WTC11 (cell line): ENCODE measurements at regions not wholly inside any gene's neighbourhood (a gene's known extent, or its start where the extent isn't known, plus 50 kb on each side); places are given as distances from the start of the nearest gene placed in this dataset.

Source experiments
- CREB1 ChIP-seq: sonication (generic); formaldehyde crosslinking; IDR thresholded peaks from 2 replicates; pipeline ENCODE4 v1.8.0; 2023; ENCODE audit warnings: mild to moderate bottlenecking, missing genetic modification reagents
- GABPB1 ChIP-seq: sonication (generic); formaldehyde crosslinking; IDR thresholded peaks from 2 replicates; pipeline ENCODE4 v1.8.1; 2023; ENCODE audit warnings: mild to moderate bottlenecking, missing genetic modification reagents
- ZNF423 ChIP-seq: fragments of 250-450 bp; sonication (Bioruptor Pico); IDR thresholded peaks from 2 replicates; pipeline ENCODE4 v2.1.2; 2022; ENCODE audit warnings: mild to moderate bottlenecking, moderate library complexity
- TF ChIP-seq, protein P1 (sequence below): sonication (generic); formaldehyde crosslinking; IDR thresholded peaks from 2 replicates; pipeline ENCODE4 v1.8.1; 2023; ENCODE audit warnings: mild to moderate bottlenecking, missing genetic modification reagents
- TF ChIP-seq, protein P2 (sequence below): sonication (generic); formaldehyde crosslinking; IDR thresholded peaks from 2 replicates; pipeline ENCODE4 v1.8.1; 2022; ENCODE audit warnings: missing genetic modification reagents, borderline replicate concordance
- TF ChIP-seq, protein P3 (sequence below): sonication (generic); formaldehyde crosslinking; IDR thresholded peaks from 2 replicates; pipeline ENCODE4 v1.8.0; 2023; ENCODE audit warnings: missing genetic modification reagents
- TF ChIP-seq, protein P4 (sequence below): fragments of 250-450 bp; sonication (Bioruptor Pico); conservative IDR thresholded peaks from 2 replicates; pipeline ENCODE4 v1.9.0; 2021; ENCODE audit warnings: mild to moderate bottlenecking
- TF ChIP-seq, protein P5 (sequence below): fragments of 200-600 bp; IDR thresholded peaks from 2 replicates; pipeline ENCODE4 v1.8.0; 2022; ENCODE audit warnings: antibody characterized with exemption
- TF ChIP-seq, protein P6 (sequence below): sonication (generic); formaldehyde crosslinking; IDR thresholded peaks from 2 replicates; pipeline ENCODE4 v1.8.1; 2022; ENCODE audit warnings: low read depth, mild to moderate bottlenecking, moderate library complexity, missing genetic modification reagents, borderline replicate concordance

DNA sequence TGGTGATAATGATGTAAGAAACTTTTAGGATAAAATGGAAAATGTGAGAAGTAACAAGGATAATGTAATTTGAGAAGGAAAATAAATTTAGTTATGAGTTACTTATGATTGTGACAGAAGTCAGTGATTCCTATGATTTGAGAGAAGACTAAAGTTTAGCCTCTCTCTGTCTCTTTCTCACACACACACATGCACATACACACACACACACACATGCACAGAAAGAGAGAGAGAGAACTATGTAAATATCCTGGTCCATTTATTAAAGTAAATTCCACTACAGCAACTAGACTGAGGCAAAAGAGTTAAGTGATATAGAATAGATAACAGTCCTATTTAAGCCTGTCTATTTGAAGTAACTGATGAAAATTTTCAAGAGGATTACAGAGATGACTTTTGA lies 375.2 kb downstream of the CD109 start:
- TF ChIP-seq CREB1 (CRISPR knock-in tag) = no peak
- TF ChIP-seq, protein P1, sequence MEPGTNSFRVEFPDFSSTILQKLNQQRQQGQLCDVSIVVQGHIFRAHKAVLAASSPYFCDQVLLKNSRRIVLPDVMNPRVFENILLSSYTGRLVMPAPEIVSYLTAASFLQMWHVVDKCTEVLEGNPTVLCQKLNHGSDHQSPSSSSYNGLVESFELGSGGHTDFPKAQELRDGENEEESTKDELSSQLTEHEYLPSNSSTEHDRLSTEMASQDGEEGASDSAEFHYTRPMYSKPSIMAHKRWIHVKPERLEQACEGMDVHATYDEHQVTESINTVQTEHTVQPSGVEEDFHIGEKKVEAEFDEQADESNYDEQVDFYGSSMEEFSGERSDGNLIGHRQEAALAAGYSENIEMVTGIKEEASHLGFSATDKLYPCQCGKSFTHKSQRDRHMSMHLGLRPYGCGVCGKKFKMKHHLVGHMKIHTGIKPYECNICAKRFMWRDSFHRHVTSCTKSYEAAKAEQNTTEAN = no peak
- TF ChIP-seq, protein P2, sequence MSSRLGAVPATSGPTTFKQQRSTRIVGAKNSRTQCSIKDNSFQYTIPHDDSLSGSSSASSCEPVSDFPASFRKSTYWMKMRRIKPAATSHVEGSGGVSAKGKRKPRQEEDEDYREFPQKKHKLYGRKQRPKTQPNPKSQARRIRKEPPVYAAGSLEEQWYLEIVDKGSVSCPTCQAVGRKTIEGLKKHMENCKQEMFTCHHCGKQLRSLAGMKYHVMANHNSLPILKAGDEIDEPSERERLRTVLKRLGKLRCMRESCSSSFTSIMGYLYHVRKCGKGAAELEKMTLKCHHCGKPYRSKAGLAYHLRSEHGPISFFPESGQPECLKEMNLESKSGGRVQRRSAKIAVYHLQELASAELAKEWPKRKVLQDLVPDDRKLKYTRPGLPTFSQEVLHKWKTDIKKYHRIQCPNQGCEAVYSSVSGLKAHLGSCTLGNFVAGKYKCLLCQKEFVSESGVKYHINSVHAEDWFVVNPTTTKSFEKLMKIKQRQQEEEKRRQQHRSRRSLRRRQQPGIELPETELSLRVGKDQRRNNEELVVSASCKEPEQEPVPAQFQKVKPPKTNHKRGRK (CRISPR knock-in tag) = no peak
- TF ChIP-seq, protein P3, sequence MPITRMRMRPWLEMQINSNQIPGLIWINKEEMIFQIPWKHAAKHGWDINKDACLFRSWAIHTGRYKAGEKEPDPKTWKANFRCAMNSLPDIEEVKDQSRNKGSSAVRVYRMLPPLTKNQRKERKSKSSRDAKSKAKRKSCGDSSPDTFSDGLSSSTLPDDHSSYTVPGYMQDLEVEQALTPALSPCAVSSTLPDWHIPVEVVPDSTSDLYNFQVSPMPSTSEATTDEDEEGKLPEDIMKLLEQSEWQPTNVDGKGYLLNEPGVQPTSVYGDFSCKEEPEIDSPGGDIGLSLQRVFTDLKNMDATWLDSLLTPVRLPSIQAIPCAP = no peak
- TF ChIP-seq GABPB1 (CRISPR knock-in tag) = no peak
- TF ChIP-seq, protein P4, sequence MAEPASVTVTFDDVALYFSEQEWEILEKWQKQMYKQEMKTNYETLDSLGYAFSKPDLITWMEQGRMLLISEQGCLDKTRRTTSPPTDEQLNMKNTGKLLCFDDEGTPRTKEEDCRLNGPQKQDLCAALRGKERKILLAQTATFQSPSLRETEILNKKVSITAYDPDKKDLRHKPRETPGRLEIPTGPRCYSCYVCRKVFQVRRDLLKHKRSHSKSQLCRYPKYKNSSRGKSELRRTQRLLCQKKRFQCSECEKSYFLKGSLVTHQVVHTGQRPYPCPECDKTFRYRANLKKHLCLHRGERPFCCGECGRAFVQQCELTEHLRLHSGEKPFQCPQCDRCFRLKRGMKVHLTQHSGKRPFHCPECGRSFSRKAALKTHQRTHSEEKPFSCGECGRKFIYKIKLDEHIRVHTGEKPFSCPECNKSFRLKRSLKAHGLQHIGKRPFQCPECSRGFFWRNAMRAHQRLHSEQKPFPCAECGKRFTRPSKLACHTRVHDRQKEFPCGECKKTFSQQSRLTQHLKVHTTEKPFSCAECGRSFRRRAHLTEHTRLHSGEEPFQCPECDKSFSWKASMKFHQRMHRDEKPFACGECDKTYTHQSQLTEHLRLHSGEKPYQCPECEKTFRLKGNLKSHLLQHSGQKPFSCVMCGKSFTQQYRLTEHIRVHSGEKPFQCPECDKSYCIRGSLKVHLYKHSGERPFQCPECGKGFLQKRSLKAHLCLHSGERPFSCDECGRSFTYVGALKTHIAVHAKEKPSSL (CRISPR knock-in tag) = no peak
- TF ChIP-seq, protein P5, sequence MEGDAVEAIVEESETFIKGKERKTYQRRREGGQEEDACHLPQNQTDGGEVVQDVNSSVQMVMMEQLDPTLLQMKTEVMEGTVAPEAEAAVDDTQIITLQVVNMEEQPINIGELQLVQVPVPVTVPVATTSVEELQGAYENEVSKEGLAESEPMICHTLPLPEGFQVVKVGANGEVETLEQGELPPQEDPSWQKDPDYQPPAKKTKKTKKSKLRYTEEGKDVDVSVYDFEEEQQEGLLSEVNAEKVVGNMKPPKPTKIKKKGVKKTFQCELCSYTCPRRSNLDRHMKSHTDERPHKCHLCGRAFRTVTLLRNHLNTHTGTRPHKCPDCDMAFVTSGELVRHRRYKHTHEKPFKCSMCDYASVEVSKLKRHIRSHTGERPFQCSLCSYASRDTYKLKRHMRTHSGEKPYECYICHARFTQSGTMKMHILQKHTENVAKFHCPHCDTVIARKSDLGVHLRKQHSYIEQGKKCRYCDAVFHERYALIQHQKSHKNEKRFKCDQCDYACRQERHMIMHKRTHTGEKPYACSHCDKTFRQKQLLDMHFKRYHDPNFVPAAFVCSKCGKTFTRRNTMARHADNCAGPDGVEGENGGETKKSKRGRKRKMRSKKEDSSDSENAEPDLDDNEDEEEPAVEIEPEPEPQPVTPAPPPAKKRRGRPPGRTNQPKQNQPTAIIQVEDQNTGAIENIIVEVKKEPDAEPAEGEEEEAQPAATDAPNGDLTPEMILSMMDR = no peak
- no peak for TF ChIP-seq ZNF423 (CRISPR knock-in tag)
- TF ChIP-seq, protein P6, sequence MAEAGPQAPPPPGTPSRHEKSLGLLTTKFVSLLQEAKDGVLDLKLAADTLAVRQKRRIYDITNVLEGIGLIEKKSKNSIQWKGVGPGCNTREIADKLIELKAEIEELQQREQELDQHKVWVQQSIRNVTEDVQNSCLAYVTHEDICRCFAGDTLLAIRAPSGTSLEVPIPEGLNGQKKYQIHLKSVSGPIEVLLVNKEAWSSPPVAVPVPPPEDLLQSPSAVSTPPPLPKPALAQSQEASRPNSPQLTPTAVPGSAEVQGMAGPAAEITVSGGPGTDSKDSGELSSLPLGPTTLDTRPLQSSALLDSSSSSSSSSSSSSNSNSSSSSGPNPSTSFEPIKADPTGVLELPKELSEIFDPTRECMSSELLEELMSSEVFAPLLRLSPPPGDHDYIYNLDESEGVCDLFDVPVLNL (CRISPR knock-in tag) = no peak
